ENCODE measurements at regions not wholly inside any gene's neighbourhood (a gene's known extent, or its start where the extent isn't known, plus 50 kb on each side); places are given as distances from the start of the nearest gene placed in this dataset.
A peak's percentile ranks its signal among the peaks of the same experiment; 100 is the strongest.

- peak; percentile 100 for FAIRE-seq
These were observed 63.4 kb upstream of the EXOC1L start for GRCh38 chr4:55756208-55756607.

GRCh38 chr4:55757356-55757952 is 62.1 kb upstream of the EXOC1L start:
- FAIRE-seq: no peak

GRCh38 chr4:55758066-55758465 is 61.5 kb upstream of the EXOC1L start:
- no peak for FAIRE-seq

GRCh38 chr4:55758570-55758969 is 61.0 kb upstream of the EXOC1L start:
- FAIRE-seq: no peak

DNA sequence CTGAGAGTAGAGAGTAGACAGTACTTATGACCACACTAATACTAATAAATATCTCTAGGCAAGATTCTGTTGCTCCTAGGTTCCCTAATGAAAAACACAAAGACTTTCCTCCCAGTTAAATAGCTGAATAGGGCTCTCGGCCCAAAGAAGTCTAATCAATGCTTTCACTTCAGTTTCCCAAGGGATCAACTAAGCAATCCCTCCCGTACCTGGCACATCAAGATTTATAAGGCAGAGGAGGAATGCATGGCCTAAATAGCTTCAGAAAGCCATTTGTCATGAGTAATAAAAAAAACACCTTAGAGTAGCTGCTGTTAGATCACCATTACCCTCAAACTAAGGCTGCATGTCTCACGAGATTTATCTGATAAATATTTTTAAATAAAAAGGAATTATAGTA is 56.8 kb upstream of the EXOC1L start:
- FAIRE-seq: no peak

GRCh38 chr4:55763996-55764395 is 55.6 kb upstream of the EXOC1L start:
- peak; percentile 47 for FAIRE-seq

GRCh38 chr4:55765070-55765469 is 54.5 kb upstream of the EXOC1L start:
- FAIRE-seq: no peak

GRCh38 chr4:55768291-55768690 is 51.3 kb upstream of the EXOC1L start:
- no peak for FAIRE-seq

Measured in A204.1 (cell line).